ENCODE measurements at regions not wholly inside any gene's neighbourhood (a gene's known extent, or its start where the extent isn't known, plus 50 kb on each side); places are given as distances from the start of the nearest gene placed in this dataset.

DNA sequence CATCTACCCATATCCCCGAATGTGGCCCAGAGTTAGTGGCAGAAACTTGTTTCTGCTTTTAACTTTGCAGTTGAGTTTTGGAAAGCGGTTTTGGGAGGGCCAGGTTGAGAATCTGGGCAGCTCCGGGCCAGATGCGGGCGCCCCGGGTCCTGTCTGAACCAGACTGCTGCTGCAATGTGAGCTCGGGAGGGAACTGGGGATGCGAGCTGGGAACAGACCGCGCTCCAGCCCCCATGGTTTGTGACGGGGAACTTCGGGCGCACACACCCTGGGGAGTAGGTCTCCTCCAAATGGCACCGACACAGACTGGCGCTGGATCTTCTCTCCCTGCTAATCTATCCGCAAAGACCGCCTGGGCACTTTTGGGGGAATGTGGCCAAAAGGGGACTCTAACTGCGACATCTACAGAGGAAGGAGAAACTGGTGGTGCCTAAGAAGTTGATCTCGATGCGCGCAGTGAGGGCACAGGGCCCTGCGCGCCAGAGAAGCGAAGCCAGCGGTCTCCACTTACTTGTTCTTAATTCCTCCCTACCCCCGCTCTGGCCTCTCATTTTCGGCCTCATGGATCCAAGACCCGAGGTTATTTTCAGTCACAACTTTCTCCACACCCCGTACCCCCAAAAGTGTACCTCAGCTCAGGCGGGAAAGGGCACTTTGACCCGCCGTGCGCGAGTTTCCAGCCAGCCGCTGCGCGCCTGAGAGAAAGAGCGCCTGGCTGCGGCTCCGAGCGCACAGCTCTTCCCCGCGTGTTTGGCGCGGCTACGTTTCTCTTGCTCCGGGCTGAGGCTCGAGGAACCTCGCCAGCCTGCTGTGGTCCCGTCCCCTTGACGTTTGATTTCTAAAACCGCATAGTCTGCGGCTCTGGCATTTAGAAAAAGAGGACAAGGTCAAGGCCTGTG, 411.0 kb upstream of the ESRRG start:
- TF ChIP-seq SIN3A (IDR thresholded peaks at IDR 0.05; ENCODE audit: borderline replicate concordance, insufficient read depth, low read length) (no peak), FOXP2 (optimal IDR thresholded peaks at IDR 0.05; ENCODE audit: borderline replicate concordance, extremely low read depth, extremely low read length, insufficient read depth) (no peak), TAF1 (IDR thresholded peaks at IDR 0.05; ENCODE audit: borderline replicate concordance, insufficient read depth, low read length) (no peak), POLR2AphosphoS5 (IDR thresholded peaks at IDR 0.05; ENCODE audit: low read depth, low read length) (no peak)
- TF ChIP-seq, protein P1, sequence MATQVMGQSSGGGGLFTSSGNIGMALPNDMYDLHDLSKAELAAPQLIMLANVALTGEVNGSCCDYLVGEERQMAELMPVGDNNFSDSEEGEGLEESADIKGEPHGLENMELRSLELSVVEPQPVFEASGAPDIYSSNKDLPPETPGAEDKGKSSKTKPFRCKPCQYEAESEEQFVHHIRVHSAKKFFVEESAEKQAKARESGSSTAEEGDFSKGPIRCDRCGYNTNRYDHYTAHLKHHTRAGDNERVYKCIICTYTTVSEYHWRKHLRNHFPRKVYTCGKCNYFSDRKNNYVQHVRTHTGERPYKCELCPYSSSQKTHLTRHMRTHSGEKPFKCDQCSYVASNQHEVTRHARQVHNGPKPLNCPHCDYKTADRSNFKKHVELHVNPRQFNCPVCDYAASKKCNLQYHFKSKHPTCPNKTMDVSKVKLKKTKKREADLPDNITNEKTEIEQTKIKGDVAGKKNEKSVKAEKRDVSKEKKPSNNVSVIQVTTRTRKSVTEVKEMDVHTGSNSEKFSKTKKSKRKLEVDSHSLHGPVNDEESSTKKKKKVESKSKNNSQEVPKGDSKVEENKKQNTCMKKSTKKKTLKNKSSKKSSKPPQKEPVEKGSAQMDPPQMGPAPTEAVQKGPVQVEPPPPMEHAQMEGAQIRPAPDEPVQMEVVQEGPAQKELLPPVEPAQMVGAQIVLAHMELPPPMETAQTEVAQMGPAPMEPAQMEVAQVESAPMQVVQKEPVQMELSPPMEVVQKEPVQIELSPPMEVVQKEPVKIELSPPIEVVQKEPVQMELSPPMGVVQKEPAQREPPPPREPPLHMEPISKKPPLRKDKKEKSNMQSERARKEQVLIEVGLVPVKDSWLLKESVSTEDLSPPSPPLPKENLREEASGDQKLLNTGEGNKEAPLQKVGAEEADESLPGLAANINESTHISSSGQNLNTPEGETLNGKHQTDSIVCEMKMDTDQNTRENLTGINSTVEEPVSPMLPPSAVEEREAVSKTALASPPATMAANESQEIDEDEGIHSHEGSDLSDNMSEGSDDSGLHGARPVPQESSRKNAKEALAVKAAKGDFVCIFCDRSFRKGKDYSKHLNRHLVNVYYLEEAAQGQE (IDR thresholded peaks at IDR 0.05; ENCODE audit: insufficient read depth in 1 of 2, low read depth in 2 of 2, low read length in 2 of 2): no peak

DNA sequence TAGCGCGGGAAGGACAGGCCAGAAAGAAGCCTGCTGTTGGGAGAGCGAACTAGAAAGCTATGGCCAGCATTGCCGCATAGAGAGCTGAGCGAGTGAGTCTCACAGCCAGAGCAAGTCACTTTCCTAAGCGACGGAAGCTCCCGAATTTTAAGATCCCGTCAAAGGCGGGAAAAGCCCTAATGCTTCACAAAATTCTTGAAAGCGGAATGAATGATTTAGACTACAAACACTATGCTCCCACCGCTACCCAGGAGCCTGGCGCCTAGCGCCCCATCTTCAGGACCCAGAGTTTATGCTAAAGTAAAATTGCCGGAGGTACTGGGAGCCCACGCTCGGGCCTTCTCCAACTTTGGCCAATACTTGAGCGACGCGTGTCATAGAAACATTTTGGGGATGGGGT, 409.9 kb upstream of the ESRRG start:
- TF ChIP-seq TAF1 (IDR thresholded peaks at IDR 0.05; ENCODE audit: borderline replicate concordance, insufficient read depth, low read length) (no peak), POLR2AphosphoS5 (IDR thresholded peaks at IDR 0.05; ENCODE audit: low read depth, low read length) (no peak), SIN3A (IDR thresholded peaks at IDR 0.05; ENCODE audit: borderline replicate concordance, insufficient read depth, low read length) (no peak), FOXP2 (optimal IDR thresholded peaks at IDR 0.05; ENCODE audit: borderline replicate concordance, extremely low read depth, extremely low read length, insufficient read depth) (no peak)
- TF ChIP-seq, protein P1 (IDR thresholded peaks at IDR 0.05; ENCODE audit: insufficient read depth in 1 of 2, low read depth in 2 of 2, low read length in 2 of 2): no peak

DNA sequence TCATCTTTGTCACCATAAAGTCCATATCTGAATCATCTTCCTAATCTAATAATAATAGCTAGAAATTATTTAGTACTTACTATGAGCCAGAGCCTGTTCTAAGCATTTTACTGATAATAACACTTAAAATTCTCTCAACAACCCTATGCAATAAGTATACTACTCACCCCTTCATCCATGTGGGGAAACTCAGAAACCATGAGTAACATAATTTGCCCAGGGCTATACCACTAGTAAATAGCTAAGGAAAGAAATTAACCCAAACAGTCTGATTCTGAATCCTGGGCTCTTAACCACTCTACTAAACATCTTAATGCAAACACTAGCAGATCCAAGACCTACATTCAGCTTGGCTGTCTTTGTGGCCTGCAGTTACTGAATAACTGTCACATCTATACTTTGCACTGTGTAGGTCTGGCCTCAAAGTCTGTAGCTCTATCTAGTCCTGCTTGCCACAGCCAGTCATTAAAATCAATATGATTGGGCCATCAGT, 394.8 kb upstream of the ESRRG start:
- TF ChIP-seq POLR2AphosphoS5 (IDR thresholded peaks at IDR 0.05; ENCODE audit: low read depth, low read length) (no peak), TAF1 (IDR thresholded peaks at IDR 0.05; ENCODE audit: borderline replicate concordance, insufficient read depth, low read length) (no peak), SIN3A (IDR thresholded peaks at IDR 0.05; ENCODE audit: borderline replicate concordance, insufficient read depth, low read length) (no peak), FOXP2 (optimal IDR thresholded peaks at IDR 0.05; ENCODE audit: borderline replicate concordance, extremely low read depth, extremely low read length, insufficient read depth) (no peak)
- TF ChIP-seq, protein P1 (IDR thresholded peaks at IDR 0.05; ENCODE audit: insufficient read depth in 1 of 2, low read depth in 2 of 2, low read length in 2 of 2): no peak

DNA sequence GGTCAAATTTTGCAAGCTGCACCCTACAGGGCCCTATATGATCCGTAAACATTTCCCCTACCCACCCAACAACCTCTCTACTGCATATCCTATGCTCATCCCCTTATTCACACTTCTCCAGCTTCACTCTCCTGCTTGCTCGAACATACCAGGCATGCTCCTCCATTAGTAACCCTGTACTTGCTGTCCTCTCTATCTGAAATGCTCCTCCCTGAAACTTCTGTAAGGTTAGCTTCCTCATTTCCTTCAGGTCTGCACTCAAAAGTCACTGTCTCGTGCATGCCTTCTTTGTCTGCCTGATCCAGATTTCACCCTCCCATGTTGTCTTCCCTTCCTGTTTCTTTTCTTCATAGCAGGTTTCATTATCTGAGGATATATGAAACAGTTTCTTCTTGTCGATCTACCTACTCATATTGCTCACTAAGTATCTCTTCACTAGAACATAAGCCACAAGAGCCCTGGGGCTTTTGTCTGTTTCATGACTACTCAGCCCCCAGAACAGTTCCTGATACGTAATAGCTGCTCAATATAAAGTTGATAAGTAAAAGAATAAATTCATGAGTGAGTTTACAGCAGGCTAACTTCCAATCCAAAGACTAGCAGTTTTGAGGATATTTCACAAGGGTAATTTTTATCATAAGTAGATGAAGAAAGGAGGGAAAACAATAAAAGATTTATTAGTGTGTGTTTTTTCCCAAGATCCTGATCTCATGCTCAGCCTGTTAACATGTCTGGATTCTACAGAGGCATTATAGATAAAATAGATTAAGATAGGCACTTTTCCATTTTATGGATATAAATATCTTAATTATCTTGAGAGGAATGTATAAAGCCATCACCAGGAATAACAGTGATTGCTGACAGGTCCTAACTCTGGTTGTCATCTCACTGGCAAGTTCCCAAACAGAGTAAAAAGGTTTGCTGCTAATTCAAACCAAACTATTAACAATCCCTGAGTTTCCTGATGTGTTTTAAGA, 392.5 kb upstream of the ESRRG start:
- TF ChIP-seq FOXP2 (optimal IDR thresholded peaks at IDR 0.05; ENCODE audit: borderline replicate concordance, extremely low read depth, extremely low read length, insufficient read depth) (no peak), SIN3A (IDR thresholded peaks at IDR 0.05; ENCODE audit: borderline replicate concordance, insufficient read depth, low read length) (peak; percentile 30; the same call in 1 of the 2 replicates)

DNA sequence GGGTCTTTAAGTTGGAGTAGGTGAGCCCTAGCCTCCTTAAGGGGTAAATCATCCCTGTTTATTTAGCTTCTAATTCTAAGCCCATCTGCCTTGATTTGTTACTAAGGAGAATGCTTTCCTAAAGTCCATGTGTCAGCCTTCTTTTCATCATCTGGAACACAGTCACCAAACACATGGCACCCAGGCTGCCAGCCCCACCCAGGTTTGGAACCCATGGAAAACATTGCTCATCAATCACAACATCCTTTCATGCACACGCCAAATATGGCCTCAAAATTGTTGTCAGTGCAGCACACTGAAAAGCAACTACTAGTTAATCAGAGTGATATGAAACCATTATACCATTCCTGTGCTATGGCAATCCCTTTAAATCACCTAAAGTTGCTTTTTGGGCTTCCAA, 386.7 kb upstream of the ESRRG start:
- TF ChIP-seq SIN3A (IDR thresholded peaks at IDR 0.05; ENCODE audit: borderline replicate concordance, insufficient read depth, low read length) (no peak), TAF1 (IDR thresholded peaks at IDR 0.05; ENCODE audit: borderline replicate concordance, insufficient read depth, low read length) (no peak), FOXP2 (optimal IDR thresholded peaks at IDR 0.05; ENCODE audit: borderline replicate concordance, extremely low read depth, extremely low read length, insufficient read depth) (no peak), POLR2AphosphoS5 (IDR thresholded peaks at IDR 0.05; ENCODE audit: low read depth, low read length) (no peak)
- TF ChIP-seq, protein P1 (IDR thresholded peaks at IDR 0.05; ENCODE audit: insufficient read depth in 1 of 2, low read depth in 2 of 2, low read length in 2 of 2): no peak

All from PFSK-1 (cell line).